ENCODE measurements at regions not wholly inside any gene's neighbourhood (a gene's known extent, or its start where the extent isn't known, plus 50 kb on each side); places are given as distances from the start of the nearest gene placed in this dataset.

GRCh38 chr21:31606081-31606874, 53.2 kb upstream of the SOD1 start:
- no peak for TF ChIP-seq GATA3 (IDR thresholded peaks at IDR 0.05; ENCODE audit: low read depth, low read length)
- no peak for TF ChIP-seq GATA2 (IDR thresholded peaks at IDR 0.05; ENCODE audit: low read depth, low read length)

Measured in SH-SY5Y (cell line).